ENCODE measurements at regions not wholly inside any gene's neighbourhood (a gene's known extent, or its start where the extent isn't known, plus 50 kb on each side); places are given as distances from the start of the nearest gene placed in this dataset.
"Not testable (repeated sequence)": the region's sequence is repeated elsewhere in the genome, so short reads cannot be mapped to it uniquely, and the experiment has no call there.

DNA sequence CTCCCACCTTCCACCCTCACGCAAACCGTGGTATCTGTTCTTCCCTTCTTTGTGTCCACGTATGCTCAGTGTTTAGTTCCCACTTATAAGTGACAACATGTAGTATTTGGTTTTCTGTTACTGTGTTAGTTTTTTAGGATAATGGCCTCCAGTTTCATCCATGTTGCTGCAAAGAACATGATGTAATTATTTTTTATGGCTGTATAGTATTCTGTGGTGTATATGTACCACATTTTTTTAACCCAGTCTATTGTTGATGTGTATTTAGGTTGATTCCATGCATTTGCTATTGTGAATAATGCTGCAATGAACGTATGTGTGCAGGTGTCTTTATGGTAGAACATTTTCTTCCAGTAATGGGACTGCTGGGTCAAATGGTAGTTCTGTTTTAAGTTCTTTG lies 228.1 kb downstream of the FBXO8 start:
- Histone ChIP-seq H3K9me3 (no peaks in the 10 kb centered on the region), H3K27me3 (ENCODE audit: insufficient read depth in 3 of 3, low read length in 2 of 3) (no peaks in the 10 kb centered on the region), H3K4me3 (no peak overlapping the region), H3K4me1 (no peaks in the 10 kb centered on the region), H3K36me3 (ENCODE audit: insufficient read depth in 1 of 2, low read depth in 1 of 2) (no peaks in the 10 kb centered on the region), H3K27ac (no peak overlapping the region)
- WGBS, 3 donors = 75 to 91% (median 85%) methylated on average over 4 of the region's 4 CpGs
- intact Hi-C loops (cut with DNase I) = no loop called here
- ATAC-seq = no peak
- DNase-seq = no peak
- TF ChIP-seq, protein P1, sequence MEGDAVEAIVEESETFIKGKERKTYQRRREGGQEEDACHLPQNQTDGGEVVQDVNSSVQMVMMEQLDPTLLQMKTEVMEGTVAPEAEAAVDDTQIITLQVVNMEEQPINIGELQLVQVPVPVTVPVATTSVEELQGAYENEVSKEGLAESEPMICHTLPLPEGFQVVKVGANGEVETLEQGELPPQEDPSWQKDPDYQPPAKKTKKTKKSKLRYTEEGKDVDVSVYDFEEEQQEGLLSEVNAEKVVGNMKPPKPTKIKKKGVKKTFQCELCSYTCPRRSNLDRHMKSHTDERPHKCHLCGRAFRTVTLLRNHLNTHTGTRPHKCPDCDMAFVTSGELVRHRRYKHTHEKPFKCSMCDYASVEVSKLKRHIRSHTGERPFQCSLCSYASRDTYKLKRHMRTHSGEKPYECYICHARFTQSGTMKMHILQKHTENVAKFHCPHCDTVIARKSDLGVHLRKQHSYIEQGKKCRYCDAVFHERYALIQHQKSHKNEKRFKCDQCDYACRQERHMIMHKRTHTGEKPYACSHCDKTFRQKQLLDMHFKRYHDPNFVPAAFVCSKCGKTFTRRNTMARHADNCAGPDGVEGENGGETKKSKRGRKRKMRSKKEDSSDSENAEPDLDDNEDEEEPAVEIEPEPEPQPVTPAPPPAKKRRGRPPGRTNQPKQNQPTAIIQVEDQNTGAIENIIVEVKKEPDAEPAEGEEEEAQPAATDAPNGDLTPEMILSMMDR (IDR thresholded peaks at IDR 0.05) = no peak

DNA sequence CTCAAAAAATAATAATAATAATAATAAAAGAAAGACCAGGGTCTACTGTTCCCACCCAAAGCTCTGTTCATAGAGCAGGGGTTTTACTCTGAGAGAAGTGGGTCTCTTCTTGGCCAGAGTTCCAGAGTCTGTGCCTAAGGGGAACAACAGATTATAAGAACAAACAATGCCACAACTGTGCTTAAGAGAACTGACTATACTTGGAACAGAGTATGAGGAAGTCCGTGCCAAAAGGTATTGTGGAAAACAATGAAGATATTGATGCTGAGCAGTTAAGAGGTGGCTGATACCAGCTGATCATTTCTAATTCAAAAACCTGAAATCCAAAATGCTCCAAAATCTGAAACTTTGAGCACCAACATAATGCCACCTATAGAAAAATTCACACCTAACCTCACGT lies 229.6 kb downstream of the FBXO8 start:
- Histone ChIP-seq H3K4me3 (no peak overlapping the region), H3K36me3 (ENCODE audit: insufficient read depth in 1 of 2, low read depth in 1 of 2) (no peaks in the 10 kb centered on the region), H3K27me3 (ENCODE audit: insufficient read depth in 3 of 3, low read length in 2 of 3) (no peaks in the 10 kb centered on the region), H3K27ac (no peak overlapping the region), H3K9me3 (no peaks in the 10 kb centered on the region), H3K4me1 (no peaks in the 10 kb centered on the region)
- TF ChIP-seq, protein P1 (IDR thresholded peaks at IDR 0.05) = no peak
- DNase-seq = no peak
- ATAC-seq = no peak
- intact Hi-C loops (cut with DNase I) = no loop called here
- WGBS, 3 donors = 56 to 70% (median 57%) methylated on average over 2 of the region's 2 CpGs

DNA sequence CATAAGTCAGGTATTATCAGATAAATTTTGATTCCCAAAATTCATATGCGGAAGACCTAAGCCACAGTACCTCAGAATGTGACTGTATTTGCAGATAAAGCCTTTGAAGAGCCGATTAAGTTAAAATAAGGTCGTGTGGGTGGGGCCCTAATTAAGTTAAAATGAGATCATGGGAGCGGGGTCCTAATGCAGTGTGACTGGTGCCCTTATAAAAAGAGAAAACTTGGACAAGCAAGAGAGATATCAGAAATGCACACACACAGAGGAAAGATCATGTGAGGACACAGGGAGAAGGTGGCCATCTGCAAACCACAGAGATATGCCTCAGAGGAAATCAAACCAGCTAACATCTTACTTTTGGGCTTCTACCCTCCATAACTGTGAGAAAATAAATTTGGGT lies 236.1 kb downstream of the FBXO8 start:
- intact Hi-C loops (cut with DNase I) = no loop called here
- 55 to 63% (median 61%) methylated on average over 4 of the region's 4 CpGs for WGBS, 3 donors
- H3K27me3 ChIP-seq (ENCODE audit: insufficient read depth in 3 of 3, low read length in 2 of 3) = no peaks in the 10 kb centered on the region
- H3K36me3 ChIP-seq (ENCODE audit: insufficient read depth in 1 of 2, low read depth in 1 of 2) = no peaks in the 10 kb centered on the region
- H3K27ac ChIP-seq = no peak overlapping the region
- DNase-seq = no peak
- H3K4me3 ChIP-seq = no peak overlapping the region
- no peaks in the 10 kb centered on the region for H3K4me1 ChIP-seq
- TF ChIP-seq, protein P1 (IDR thresholded peaks at IDR 0.05) = no peak
- no peak for ATAC-seq
- H3K9me3 ChIP-seq = no peaks in the 10 kb centered on the region

DNA sequence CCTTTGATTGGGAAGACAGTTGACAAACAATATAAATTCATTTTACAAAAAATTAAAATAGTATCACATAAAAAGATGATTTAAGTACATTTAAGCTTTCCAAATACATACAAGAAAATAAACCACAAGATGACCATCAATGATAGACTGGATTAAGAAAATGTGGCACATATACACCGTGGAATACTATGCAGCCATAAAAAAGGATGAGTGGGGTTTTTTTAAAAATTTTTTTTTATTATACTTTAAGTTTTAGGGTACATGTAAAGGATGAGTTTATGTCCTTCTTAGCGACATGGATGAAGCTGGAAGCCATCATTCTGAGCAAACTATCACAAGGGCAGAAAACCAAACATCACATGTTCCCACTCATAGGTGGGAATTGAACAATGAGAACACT lies 237.6 kb downstream of the FBXO8 start:
- H3K27me3 ChIP-seq (ENCODE audit: insufficient read depth in 3 of 3, low read length in 2 of 3); H3K4me3 ChIP-seq; H3K27ac ChIP-seq; ATAC-seq; H3K36me3 ChIP-seq (ENCODE audit: insufficient read depth in 1 of 2, low read depth in 1 of 2); DNase-seq; H3K4me1 ChIP-seq; intact Hi-C loops (cut with DNase I); H3K9me3 ChIP-seq: not testable (repeated sequence)
- 85 to 94% (median 90%) methylated on average over 2 of the region's 2 CpGs for WGBS, 3 donors

DNA sequence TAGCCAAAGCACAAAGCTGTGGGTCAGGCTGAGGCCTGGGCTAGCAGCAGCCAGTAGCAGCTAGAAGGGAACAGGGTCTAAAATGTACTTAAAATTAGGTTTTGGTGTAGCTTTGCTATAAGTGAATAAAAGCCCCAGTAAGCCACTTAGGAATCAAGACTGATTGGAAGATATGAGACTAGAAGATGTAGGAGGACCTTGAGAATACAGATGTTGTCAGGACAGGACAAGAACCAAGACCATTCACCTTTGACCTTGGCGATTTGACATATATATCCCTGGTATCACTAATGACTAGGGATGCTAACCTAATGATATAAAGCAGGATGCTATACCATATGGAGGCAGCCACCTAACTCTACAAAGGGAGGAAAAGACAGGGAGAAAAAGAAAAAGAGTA lies 238.1 kb downstream of the FBXO8 start:
- DNase-seq (no peak), ATAC-seq (no peak)
- TF ChIP-seq, protein P1 (IDR thresholded peaks at IDR 0.05) = no peak
- 81 to 93% (median 83%) methylated on average over 1 of the region's 1 CpG for WGBS, 3 donors
- no peak overlapping the region for H3K27ac ChIP-seq
- no peaks in the 10 kb centered on the region for H3K4me1 ChIP-seq
- intact Hi-C loops (cut with DNase I) = no loop called here
- H3K4me3 ChIP-seq = no peak overlapping the region
- H3K9me3 ChIP-seq = no peaks in the 10 kb centered on the region
- H3K36me3 ChIP-seq (ENCODE audit: insufficient read depth in 1 of 2, low read depth in 1 of 2) = no peaks in the 10 kb centered on the region
- H3K27me3 ChIP-seq (ENCODE audit: insufficient read depth in 3 of 3, low read length in 2 of 3) = no peaks in the 10 kb centered on the region

Measured in psoas muscle (tissue), 7 donors.